ENCODE measurements at regions not wholly inside any gene's neighbourhood (a gene's known extent, or its start where the extent isn't known, plus 50 kb on each side); places are given as distances from the start of the nearest gene placed in this dataset.
"Not testable (repeated sequence)": the region's sequence is repeated elsewhere in the genome, so short reads cannot be mapped to it uniquely, and the experiment has no call there.

- H3K9me3 ChIP-seq = no peaks in the 10 kb centered on the region
- H3K4me3 ChIP-seq = no peak overlapping the region
- DNase-seq = no peak
- no peaks in the 10 kb centered on the region for H3K36me3 ChIP-seq
- no peaks in the 10 kb centered on the region for H3K4me1 ChIP-seq
- H3K27ac ChIP-seq = no peak overlapping the region
- 58 to 65% methylated on average over 3 of the region's 3 CpGs for WGBS, 2 donors (ENCODE audit: low coverage in 1 of 2)
- TF ChIP-seq POLR2AphosphoS5 (IDR thresholded peaks at IDR 0.05) = no peak
- TF ChIP-seq EP300 (IDR thresholded peaks at IDR 0.05; ENCODE audit: low read depth) = no peak
- no peak for TF ChIP-seq CTCF (IDR thresholded peaks at IDR 0.05)
- TF ChIP-seq POLR2A (IDR thresholded peaks at IDR 0.05) = no peak
- intact Hi-C loops (cut with DNase I; ENCODE audit: low total_unique reads) = no loop called here
- in situ Hi-C loops (cut with MboI; ENCODE audit: low pct_ligation_motif_present in 1 of 4, low pct_unique_long_range_greater_than_20kb in 1 of 4, low sequenced_read_pairs in 3 of 4) = no loop called here
- H3K27me3 ChIP-seq = no peaks in the 10 kb centered on the region
Observed at GRCh38 chr13:44685641-44686040, 109.5 kb upstream of the TSC22D1 start.

GRCh38 chr13:44682416-44682815, 106.3 kb upstream of the TSC22D1 start:
- in situ Hi-C loops (cut with MboI; ENCODE audit: low pct_ligation_motif_present in 1 of 4, low pct_unique_long_range_greater_than_20kb in 1 of 4, low sequenced_read_pairs in 3 of 4); H3K27me3 ChIP-seq; H3K27ac ChIP-seq; DNase-seq; H3K4me1 ChIP-seq; H3K36me3 ChIP-seq; intact Hi-C loops (cut with DNase I; ENCODE audit: low total_unique reads); H3K9me3 ChIP-seq; H3K4me3 ChIP-seq: not testable (repeated sequence)
- WGBS, 2 donors (ENCODE audit: low coverage in 1 of 2) = 97% methylated on average over 11 of the region's 35 CpGs; no CpG with 5 or more reads in 1 of the 2 donors

GRCh38 chr13:44680746-44681355, 104.7 kb upstream of the TSC22D1 start:
- Histone ChIP-seq H3K27me3 (no peaks in the 10 kb centered on the region), H3K9me3 (no peaks in the 10 kb centered on the region), H3K4me3 (no peak overlapping the region), H3K4me1 (no peaks in the 10 kb centered on the region), H3K36me3 (no peaks in the 10 kb centered on the region), H3K27ac (no peak overlapping the region)
- DNase-seq = no peak
- intact Hi-C loops (cut with DNase I; ENCODE audit: low total_unique reads) = no loop called here
- in situ Hi-C loops (cut with MboI; ENCODE audit: low pct_ligation_motif_present in 1 of 4, low pct_unique_long_range_greater_than_20kb in 1 of 4, low sequenced_read_pairs in 3 of 4) = no loop called here
- TF ChIP-seq EP300 (IDR thresholded peaks at IDR 0.05; ENCODE audit: low read depth) = no peak
- TF ChIP-seq CTCF (IDR thresholded peaks at IDR 0.05) = no peak
- TF ChIP-seq POLR2AphosphoS5 (IDR thresholded peaks at IDR 0.05) = no peak
- no peak for TF ChIP-seq POLR2A (IDR thresholded peaks at IDR 0.05)

GRCh38 chr13:44679597-44679996, 103.5 kb upstream of the TSC22D1 start:
- Histone ChIP-seq H3K9me3 (no peaks in the 10 kb centered on the region), H3K36me3 (no peaks in the 10 kb centered on the region), H3K4me1 (no peaks in the 10 kb centered on the region), H3K27ac (no peak overlapping the region), H3K27me3 (no peaks in the 10 kb centered on the region), H3K4me3 (no peak overlapping the region)
- no peak for DNase-seq
- intact Hi-C loops (cut with DNase I; ENCODE audit: low total_unique reads) = no loop called here
- in situ Hi-C loops (cut with MboI; ENCODE audit: low pct_ligation_motif_present in 1 of 4, low pct_unique_long_range_greater_than_20kb in 1 of 4, low sequenced_read_pairs in 3 of 4) = no loop called here
- WGBS, 2 donors (ENCODE audit: low coverage in 1 of 2) = 85 to 89% methylated on average over 1 to 4 of the region's 4 CpGs
- no peak for TF ChIP-seq POLR2AphosphoS5 (IDR thresholded peaks at IDR 0.05)
- no peak for TF ChIP-seq EP300 (IDR thresholded peaks at IDR 0.05; ENCODE audit: low read depth)
- TF ChIP-seq POLR2A (IDR thresholded peaks at IDR 0.05) = no peak
- TF ChIP-seq CTCF (IDR thresholded peaks at IDR 0.05) = no peak

- Histone ChIP-seq H3K36me3 (no peaks in the 10 kb centered on the region), H3K27ac (no peak overlapping the region), H3K9me3 (no peaks in the 10 kb centered on the region), H3K4me1 (no peaks in the 10 kb centered on the region), H3K4me3 (no peak overlapping the region), H3K27me3 (no peaks in the 10 kb centered on the region)
- DNase-seq = no peak
- TF ChIP-seq EP300 (IDR thresholded peaks at IDR 0.05; ENCODE audit: low read depth) (no peak), CTCF (IDR thresholded peaks at IDR 0.05) (no peak), POLR2AphosphoS5 (IDR thresholded peaks at IDR 0.05) (no peak), POLR2A (IDR thresholded peaks at IDR 0.05) (no peak)
- WGBS, 2 donors (ENCODE audit: low coverage in 1 of 2) = 89% methylated on average over 6 of the region's 6 CpGs; no CpG with 5 or more reads in 1 of the 2 donors
- in situ Hi-C loops (cut with MboI; ENCODE audit: low pct_ligation_motif_present in 1 of 4, low pct_unique_long_range_greater_than_20kb in 1 of 4, low sequenced_read_pairs in 3 of 4) = no loop called here
- intact Hi-C loops (cut with DNase I; ENCODE audit: low total_unique reads) = no loop called here
Observed at GRCh38 chr13:44678197-44678596, 102.1 kb upstream of the TSC22D1 start.
